NCI-H146 treated with DMSO at 0.1 percent for 48 hours (cell line): ENCODE measurements at regions not wholly inside any gene's neighbourhood (a gene's known extent, or its start where the extent isn't known, plus 50 kb on each side); places are given as distances from the start of the nearest gene placed in this dataset.

ENCODE experiments used
- DNase-seq: peaks from one replicate; lab custom pipeline; 2025; ENCODE audit not compliant: unreplicated experiment; lab: John Stamatoyannopoulos, UW

GRCh38 chr20:23153696-23154341 lies 67.7 kb upstream of the CD93 start:
- no peak for DNase-seq

GRCh38 chr20:23152902-23153301 lies 66.8 kb upstream of the CD93 start:
- no peak for DNase-seq

GRCh38 chr20:23152308-23152892 lies 66.3 kb upstream of the CD93 start:
- DNase-seq, result no peak

DNA sequence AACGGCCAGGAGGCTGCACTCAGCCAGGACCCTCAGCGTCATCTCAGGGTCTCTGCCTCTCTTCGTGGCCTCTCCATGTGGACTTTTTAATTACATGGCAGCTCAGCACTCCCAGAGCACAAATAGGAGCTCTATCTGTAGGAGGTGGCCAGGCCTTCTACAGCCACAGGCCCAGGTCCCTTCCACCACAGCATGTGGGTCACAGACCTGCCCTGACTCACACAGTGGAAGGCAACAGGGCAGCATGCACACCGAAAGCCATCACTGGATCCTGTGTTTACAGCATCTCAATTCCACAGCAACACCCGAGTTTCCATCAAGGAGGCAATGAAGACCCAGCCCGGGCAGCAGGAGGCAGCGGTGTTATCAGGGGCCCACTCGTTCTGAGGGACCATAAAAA lies 65.8 kb upstream of the CD93 start:
- DNase-seq, result no peak

GRCh38 chr20:23151008-23151703 lies 65.0 kb upstream of the CD93 start:
- DNase-seq, result no peak

GRCh38 chr20:23150304-23151007 lies 64.3 kb upstream of the CD93 start:
- no peak for DNase-seq

- no peak for DNase-seq
Measured at GRCh38 chr20:23149623-23150279, 63.6 kb upstream of the CD93 start.

- no peak for DNase-seq
Measured at GRCh38 chr20:23148731-23149570, 62.8 kb upstream of the CD93 start.

GRCh38 chr20:23147964-23148730 lies 62.0 kb upstream of the CD93 start:
- no peak for DNase-seq

DNA sequence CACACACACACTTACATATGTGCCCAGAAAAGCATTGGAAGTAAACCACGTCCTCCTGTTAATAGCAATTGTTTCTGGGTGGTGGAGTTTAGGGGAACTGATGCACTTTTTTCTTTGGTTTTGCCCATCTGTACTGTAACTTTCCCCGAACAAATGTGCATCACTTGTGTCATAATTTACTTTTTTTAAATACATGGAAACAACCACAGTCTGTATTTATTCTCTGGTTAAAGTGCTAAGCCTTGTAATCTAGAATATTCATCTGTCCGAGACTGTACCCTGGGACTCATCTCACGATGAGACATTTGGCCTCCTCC lies 61.5 kb upstream of the CD93 start:
- no peak for DNase-seq

DNA sequence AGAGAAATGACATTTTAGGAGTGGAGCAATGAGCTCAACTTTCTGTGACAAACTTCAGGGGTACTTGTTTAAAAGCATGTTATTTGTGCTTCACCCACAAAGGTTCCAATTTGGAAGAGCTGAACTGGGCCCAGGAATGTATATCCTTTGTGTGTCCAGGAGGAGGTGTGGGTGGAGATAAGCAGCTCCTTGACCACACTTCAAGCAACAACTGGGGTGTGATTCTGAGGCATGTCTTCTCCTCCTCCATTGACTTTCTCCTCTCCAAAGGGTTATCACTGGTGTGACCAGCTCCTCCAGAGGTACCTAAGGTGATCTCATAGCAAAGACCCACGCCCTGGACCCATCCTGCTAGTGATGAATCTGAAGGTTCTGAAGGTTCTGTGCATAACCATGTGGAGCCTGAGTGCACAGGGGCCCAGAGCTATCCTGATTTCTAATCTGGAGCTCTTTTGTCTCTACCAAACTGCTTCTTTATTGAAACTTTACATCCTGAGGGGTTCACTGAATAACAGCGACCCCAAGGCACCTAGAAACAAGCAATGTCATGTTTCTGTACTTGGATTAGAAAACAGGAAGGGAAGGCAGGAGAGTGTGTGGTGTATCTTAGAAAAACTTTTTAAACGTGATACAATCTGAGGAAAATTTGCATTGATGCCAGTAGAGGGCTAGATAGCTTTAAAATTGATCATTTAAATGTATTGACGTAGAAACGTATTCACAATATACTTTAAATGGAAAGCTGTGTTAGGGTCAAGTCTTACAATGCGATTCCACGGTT lies 60.9 kb upstream of the CD93 start:
- DNase-seq, result no peak

DNA sequence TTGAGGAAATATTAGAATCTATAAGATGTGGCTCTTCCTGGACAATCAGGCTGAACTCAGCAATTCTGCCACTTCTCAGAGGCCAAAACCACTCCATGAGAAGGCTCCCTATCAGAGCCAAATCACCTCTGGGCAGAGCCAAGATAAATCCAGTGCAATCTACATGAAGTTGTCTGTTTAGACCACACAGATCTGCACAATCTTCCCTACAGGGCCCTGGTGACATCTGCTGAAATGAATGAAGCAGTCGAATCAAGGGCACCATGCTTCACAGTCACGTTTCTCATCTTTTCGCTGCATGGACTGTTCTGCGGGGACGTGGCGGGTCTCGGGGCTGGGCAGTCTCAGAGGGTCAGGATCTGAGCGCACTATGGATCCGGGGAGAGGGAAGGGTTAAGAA lies 60.1 kb upstream of the CD93 start:
- no peak for DNase-seq

DNA sequence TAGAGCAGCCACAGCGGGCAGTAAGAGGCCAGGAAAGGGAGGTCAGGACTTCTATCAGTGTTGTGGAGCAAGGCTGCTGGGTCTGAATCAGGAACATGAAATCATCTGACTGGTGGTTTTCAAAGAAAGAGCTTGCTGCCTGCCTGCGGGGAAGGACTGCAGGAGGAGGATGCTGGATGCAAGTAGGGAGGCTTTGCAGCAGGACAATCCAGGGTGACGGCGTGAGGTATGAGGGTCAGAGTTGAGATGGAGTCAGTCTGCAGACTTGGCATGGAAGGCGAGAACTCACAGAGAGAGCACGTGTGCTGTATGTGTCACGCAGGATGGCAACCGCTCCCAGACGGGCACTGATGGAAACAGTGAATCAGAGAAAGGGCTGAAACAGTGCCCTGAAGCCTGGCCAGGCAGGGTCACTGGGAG lies 59.2 kb upstream of the CD93 start:
- no peak for DNase-seq

DNA sequence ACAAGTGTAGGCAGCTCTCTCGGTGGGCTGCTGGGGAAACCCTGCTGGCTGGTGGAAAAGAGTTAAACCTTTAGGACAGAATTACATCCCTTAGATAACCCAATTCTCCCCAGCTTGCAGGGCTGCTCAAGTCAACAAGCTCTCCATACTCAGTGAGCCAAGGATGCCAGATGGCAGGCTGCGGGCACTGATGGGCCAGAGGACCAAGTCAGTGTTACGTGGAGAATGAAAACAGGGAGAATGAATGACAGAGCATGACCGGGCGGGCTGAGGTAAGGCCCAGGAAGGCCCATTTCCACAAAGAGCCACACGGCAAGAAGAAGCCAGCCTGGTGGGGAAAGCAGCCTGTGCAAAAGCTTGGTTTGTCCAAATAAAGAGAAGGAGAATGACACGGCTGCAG lies 58.7 kb upstream of the CD93 start:
- no peak for DNase-seq

- DNase-seq, result no peak
Measured at GRCh38 chr20:23143986-23144690, 58.0 kb upstream of the CD93 start.

DNA sequence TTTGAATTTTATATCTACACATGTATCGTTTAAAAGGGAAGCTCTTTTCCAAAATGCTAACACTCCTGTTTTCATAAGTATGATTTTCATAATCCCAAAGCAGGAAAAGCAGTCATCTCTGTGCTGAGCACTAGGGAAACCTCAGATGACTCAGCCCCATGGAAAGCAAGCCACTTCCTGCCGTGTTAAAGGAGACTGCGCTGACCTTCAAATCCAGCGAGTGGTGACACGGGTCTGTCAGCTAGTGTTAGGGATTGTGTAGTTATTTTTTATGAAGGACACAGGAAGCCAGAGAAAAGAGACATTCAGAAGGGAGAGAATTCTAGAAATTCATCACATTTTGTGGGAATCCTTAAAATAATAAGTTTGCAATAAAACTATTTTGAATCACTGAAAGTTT lies 57.0 kb upstream of the CD93 start:
- no peak for DNase-seq

DNA sequence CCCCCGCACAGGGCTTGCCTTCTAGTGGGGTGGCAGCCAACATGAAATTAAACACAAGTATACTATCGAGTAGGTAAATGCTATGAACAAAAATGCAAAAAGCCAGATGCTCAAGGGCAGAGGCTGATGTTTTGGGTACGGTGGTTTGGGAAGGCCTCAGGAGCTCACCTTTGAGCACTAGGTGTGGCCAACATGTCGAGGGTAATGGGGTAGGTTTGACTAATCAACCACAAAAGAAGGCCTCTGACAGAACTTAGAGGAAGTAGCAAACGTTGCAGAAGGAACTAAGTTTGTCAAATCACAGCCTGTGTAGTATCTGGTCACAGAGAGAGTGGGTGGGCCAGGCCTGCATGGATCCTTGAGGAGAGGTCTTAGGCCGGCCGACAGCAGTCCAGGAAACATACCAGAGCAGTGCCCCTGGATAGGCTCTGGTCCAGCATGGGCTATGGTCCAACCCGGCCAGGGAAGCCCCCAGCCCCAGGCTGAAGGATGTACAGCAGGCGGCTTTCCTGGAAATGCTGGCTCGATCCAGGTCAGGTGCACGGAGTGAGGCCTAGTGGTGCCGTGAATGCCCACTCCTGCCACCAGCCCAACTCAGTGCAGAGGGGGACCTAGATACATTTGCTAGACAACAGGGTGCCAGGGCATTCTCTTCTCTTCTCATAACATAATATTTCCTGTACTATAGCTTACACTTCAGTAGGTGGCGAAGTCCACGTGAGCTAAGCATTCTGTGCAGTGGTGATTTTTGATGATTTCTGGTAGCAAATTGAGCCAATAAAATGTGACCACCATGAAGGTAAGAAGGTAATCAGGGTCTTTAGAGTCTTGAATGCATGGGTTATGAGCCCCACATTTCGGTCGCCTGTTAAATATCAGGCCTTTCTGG lies 56.3 kb upstream of the CD93 start:
- no peak for DNase-seq
